GM12878 (cell line): ENCODE measurements at regions not wholly inside any gene's neighbourhood (a gene's known extent, or its start where the extent isn't known, plus 50 kb on each side); places are given as distances from the start of the nearest gene placed in this dataset.

Source experiments
- ATF7 ChIP-seq: fragments of 450-650 bp; IDR thresholded peaks from 2 replicates; pipeline ENCODE4 v1.6.1; 2016; ENCODE audit warnings: low read depth, mild to moderate bottlenecking
- BRCA1 ChIP-seq: IDR thresholded peaks from 2 replicates; pipeline ENCODE4 v1.6.1; 2011; ENCODE audit warnings: low read depth, low read length, improper control_type of control experiment
- CBFB ChIP-seq: IDR thresholded peaks from 2 replicates; pipeline ENCODE4 v1.6.1; 2016; ENCODE audit warnings: antibody characterized with exemption, low read depth
- CTCF ChIP-seq, 3 experiments: IDR thresholded peaks in 2 of 3; conservative IDR thresholded peaks in 1 of 3; 2 replicates each; pipeline ENCODE4 v1.5.1; 2011; ENCODE audit warnings: low read depth in 3 of 3, low read length in 3 of 3, mild to moderate bottlenecking in 3 of 3, control low read depth in 2 of 3, moderate library complexity in 2 of 3, inconsistent platforms in 1 of 3, mixed read lengths in 1 of 3; ENCODE audit not compliant: control insufficient read depth in 2 of 3, insufficient read depth in 1 of 3; ENCODE audit errors: extremely low read depth in 1 of 3
- EP300 ChIP-seq, 2 experiments: fragments of 150-350 bp in 1 of 2; IDR thresholded peaks; 2 replicates each; pipeline ENCODE4 v1.6.1; 2011 to 2012; ENCODE audit warnings: low read depth in 2 of 2, low read length in 2 of 2, borderline replicate concordance in 1 of 2, improper control_type of control experiment in 1 of 2, inconsistent platforms in 1 of 2; ENCODE audit not compliant: control insufficient read depth in 1 of 2
- GATAD2B ChIP-seq: fragments of 450-650 bp; conservative IDR thresholded peaks from 2 replicates; pipeline ENCODE4 v1.6.1; 2017; ENCODE audit warnings: low read depth, mild to moderate bottlenecking, moderate library complexity
- KAT2A ChIP-seq: conservative IDR thresholded peaks from 2 replicates; pipeline ENCODE4 v1.6.1; 2011; ENCODE audit warnings: low read depth, low read length; ENCODE audit not compliant: control insufficient read depth
- REST ChIP-seq: IDR thresholded peaks from 2 replicates; pipeline ENCODE4 v1.6.1; 2012; ENCODE audit warnings: mild to moderate bottlenecking, low read depth, low read length
- SUZ12 ChIP-seq: fragments of 200-600 bp; sonication (generic); IDR thresholded peaks from one replicate; pipeline ENCODE4 v1.6.1; 2018; ENCODE audit warnings: antibody characterized with exemption, mild to moderate bottlenecking; ENCODE audit not compliant: unreplicated experiment
- TCF3 ChIP-seq: IDR thresholded peaks from 2 replicates; pipeline ENCODE4 v1.6.1; 2012; ENCODE audit warnings: low read depth, mild to moderate bottlenecking, low read length, borderline replicate concordance; ENCODE audit not compliant: insufficient read depth
- ZNF207 ChIP-seq: fragments of 450-650 bp; IDR thresholded peaks from 2 replicates; pipeline ENCODE4 v1.6.1; 2014; ENCODE audit warnings: antibody characterized with exemption, mild to moderate bottlenecking, borderline replicate concordance
- ZNF622 ChIP-seq: fragments of 450-650 bp; IDR thresholded peaks from 2 replicates; pipeline ENCODE4 v1.6.1; 2017; ENCODE audit warnings: mild to moderate bottlenecking, inconsistent platforms
- ZZZ3 ChIP-seq: IDR thresholded peaks from 2 replicates; pipeline ENCODE4 v1.6.1; 2011; ENCODE audit warnings: low read depth; ENCODE audit not compliant: control insufficient read depth, insufficient read length

GRCh38 chrX:45554736-45555135 lies 354.1 kb upstream of the DIPK2B start:
- TF ChIP-seq CBFB (no peak), ZZZ3 (no peak), GATAD2B (no peak), BRCA1 (no peak), CTCF (IDR thresholded peaks at IDR 0.05 in 2 of 3, conservative IDR thresholded peaks at IDR 0.05 in 1 of 3; ENCODE audit: control insufficient read depth in 2 of 3, extremely low read depth in 1 of 3, insufficient read depth in 1 of 3, low read depth in 3 of 3, low read length in 3 of 3) (no peak), SUZ12 (no peak), TCF3 (no peak), KAT2A (no peak), EP300 (IDR thresholded peaks at IDR 0.05; ENCODE audit: borderline replicate concordance in 1 of 2, control insufficient read depth in 1 of 2, low read depth in 2 of 2, low read length in 2 of 2) (no peak), REST (no peak), ATF7 (no peak), ZNF207 (no peak), ZNF622 (no peak)
